Hippocampal formation (tissue), 2 donors: ENCODE measurements at regions not wholly inside any gene's neighbourhood (a gene's known extent, or its start where the extent isn't known, plus 50 kb on each side); places are given as distances from the start of the nearest gene placed in this dataset.
"Not testable (repeated sequence)": the region's sequence is repeated elsewhere in the genome, so short reads cannot be mapped to it uniquely, and the experiment has no call there.

Experiments used
- DNase-seq, 2 donors: peaks; one replicate each; lab custom pipeline; 2025; lab: John Stamatoyannopoulos, UW

DNA sequence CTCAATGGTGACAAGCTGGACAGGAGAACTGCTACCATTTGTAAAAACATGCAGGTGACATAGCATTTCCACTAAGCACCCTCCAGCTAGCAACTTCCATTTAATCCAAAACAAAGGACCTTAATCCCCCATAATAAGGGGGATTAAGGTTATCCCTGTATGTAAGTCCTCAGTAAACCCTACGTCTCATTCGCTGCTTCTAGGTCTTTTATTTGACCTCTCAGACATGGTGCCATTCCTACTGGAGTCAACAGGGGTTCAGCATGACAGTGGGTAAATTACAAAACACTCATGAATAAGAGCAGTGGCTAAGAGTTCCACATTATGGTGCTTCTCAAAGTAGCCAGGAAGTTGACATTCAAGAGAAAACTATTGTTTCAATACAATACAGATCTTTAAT lies 121.8 kb upstream of the CAV2 start:
- DNase-seq, result no peak

- no peak for DNase-seq
Observed at GRCh38 chr7:116380025-116380424, 119.5 kb upstream of the CAV2 start.

- DNase-seq, result no peak
Observed at GRCh38 chr7:116382375-116382774, 117.2 kb upstream of the CAV2 start.

- no peak for DNase-seq
Observed at GRCh38 chr7:116384936-116385635, 114.5 kb upstream of the CAV2 start.

DNA sequence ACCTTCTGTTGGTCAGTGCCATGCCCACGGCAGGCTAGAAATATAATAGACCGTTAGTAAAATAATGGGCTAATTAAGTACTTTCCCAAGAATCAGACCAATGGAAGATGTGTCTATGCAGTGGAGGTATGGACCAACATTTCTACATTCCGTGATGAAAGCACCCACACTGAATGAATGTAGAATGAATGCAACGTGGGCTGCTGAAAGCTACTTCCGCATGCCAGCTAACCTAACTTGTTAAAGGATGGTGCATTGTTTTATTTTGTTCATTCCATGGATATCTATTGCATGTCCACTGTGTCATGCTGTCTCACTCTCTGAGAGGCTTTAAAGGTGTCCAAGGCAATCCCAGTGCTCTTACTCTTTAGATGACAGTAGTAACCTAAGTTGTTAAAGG lies 112.9 kb upstream of the CAV2 start:
- no peak for DNase-seq

GRCh38 chr7:116390363-116390762 lies 109.2 kb upstream of the CAV2 start:
- DNase-seq, result no peak

GRCh38 chr7:116392806-116393205 lies 106.7 kb upstream of the CAV2 start:
- no peak for DNase-seq

GRCh38 chr7:116393654-116394053 lies 105.9 kb upstream of the CAV2 start:
- DNase-seq, result no peak

GRCh38 chr7:116394106-116394505 lies 105.4 kb upstream of the CAV2 start:
- DNase-seq, result no peak

GRCh38 chr7:116395141-116395791 lies 104.3 kb upstream of the CAV2 start:
- no peak for DNase-seq

- DNase-seq, result no peak
Observed at GRCh38 chr7:116398672-116399071, 100.9 kb upstream of the CAV2 start.

- no peak for DNase-seq
Observed at GRCh38 chr7:116399819-116400218, 99.7 kb upstream of the CAV2 start.

GRCh38 chr7:116400522-116400921 lies 99.0 kb upstream of the CAV2 start:
- DNase-seq, result no peak

GRCh38 chr7:116401711-116402110 lies 97.8 kb upstream of the CAV2 start:
- no peak for DNase-seq

GRCh38 chr7:116403265-116403664 lies 96.3 kb upstream of the CAV2 start:
- no peak for DNase-seq

- DNase-seq, result no peak
Observed at GRCh38 chr7:116404389-116404788, 95.1 kb upstream of the CAV2 start.

DNA sequence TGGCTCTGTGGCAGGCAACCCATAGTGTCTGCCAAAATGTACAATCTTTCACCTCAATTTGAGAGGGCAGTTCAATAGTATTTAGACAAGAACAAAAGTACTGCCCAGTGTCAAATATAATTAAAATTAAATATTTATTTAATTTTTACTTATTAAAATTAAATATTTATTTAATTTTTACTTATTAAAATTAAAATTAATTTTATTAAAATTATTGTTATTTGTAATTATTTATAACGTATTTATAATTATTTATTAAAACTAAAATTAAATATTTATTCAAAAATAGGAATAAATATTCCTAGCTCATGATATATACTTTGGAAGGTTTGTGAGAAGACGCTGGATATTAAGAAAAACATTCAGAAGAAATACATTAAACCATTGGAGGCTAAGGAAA lies 93.7 kb upstream of the CAV2 start:
- DNase-seq, result no peak

DNA sequence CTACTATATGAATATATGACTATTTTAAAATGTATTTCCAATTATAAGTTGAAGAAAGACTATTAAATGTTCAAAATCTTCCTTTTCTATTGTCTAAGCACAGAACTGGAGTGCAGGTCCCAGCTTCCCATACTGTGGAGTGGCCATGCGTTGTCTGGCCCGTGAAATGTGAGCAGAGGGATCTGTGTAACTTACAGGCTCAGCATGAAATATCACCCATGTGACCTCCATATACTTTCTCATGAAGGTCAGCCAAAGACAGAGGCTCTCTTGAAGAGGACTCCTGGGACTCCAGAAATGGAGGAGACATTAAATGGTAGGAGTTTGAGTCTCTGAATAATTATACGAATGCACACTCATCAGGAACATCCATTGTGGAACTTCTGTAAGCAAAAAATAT lies 92.4 kb upstream of the CAV2 start:
- no peak for DNase-seq

- DNase-seq, result no peak
Observed at GRCh38 chr7:116408166-116408565, 91.4 kb upstream of the CAV2 start.

DNA sequence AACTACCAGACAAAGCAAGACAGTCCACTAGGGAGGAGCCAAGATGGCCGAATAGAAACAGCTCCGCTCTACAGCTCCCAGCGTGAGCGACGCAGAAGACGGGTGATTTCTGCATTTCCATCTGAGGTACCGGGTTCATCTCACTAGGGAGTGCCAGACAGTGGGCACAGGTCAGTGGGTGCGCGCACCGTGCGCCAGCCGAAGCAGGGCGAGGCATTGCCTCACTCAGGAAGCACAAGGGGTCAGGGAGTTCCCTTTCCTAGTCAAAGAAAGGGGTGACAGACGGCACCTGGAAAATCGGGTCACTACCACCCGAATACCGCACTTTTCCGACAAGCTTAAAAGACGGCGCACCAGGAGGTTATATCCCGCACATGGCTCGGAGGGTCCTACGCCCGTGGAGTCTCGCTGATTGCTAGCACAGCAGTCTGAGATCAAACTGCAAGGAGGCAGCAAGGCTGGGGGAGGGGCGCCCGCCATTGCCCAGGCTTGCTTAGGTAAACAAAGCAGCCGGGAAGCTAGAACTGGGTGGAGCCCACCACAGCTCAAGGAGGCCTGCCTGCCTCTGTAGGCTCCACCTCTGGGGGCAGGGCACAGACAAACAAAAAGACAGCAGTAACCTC lies 90.6 kb upstream of the CAV2 start:
- DNase-seq, result not testable (repeated sequence)

DNA sequence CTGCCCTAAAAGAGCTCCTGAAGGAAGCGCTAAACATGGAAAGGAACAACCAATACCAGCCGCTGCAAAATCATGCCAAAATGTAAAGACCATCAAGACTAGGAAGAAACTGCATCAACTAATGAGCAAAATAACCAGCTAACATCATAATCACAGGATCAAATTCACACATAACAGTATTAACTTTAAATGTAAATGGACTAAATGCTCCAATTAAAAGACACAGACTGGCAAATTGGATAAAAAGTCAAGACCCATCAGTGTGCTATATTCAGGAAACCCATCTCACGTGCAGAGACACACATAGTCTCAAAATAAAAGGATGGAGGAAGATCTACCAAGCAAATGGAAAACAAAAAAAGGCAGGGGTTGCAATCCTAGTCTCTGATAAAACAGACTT lies 88.8 kb upstream of the CAV2 start:
- not testable (repeated sequence) for DNase-seq

GRCh38 chr7:116417593-116418345 lies 81.8 kb upstream of the CAV2 start:
- peak in 1 of 2 donors; percentile 11 for DNase-seq

GRCh38 chr7:116418524-116418923 lies 81.0 kb upstream of the CAV2 start:
- no peak for DNase-seq
